ENCODE measurements at regions not wholly inside any gene's neighbourhood (a gene's known extent, or its start where the extent isn't known, plus 50 kb on each side); places are given as distances from the start of the nearest gene placed in this dataset.

DNA sequence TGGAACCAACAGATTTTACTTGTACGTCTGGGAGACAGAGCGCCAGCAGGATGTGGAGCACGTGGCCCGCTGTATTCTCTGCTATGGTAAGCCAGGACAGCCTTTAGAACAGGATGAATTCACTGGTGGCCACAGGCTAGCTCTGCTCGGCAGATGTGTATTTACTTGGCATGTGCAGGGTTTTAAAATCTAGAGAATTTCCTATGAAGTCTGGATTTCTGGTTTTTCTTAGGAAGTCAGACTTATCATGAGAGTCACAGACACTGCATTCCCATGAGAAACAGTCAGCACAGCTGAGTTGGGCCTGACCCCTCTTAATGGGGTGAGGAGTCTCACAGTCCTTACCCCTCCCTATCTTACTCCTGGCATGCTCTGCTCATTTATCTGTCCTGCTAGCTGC, 84.6 kb upstream of the COL6A5 start:
- DNase-seq (ENCODE audit: low read depth), result no peak

DNA sequence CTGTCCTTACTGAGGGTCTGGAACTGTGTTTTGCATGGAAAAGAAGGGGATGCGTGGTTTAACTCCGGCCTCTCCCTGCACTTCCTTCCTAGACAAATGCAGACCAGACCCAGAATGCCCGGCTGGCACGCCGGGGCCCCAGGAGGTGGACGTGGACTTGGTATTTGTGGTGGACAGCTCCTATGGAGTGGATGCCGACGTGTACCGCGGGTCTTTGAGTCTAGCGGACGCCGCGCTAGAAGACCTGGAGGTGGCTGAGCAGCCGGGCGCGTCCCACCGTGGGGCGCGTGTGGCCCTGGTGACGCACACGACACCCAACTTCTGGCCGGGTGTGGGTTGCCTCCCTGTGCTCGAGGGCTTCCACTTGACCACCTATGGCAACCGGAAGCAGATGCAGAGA, 81.8 kb upstream of the COL6A5 start:
- DNase-seq (ENCODE audit: low read depth), result no peak

DNA sequence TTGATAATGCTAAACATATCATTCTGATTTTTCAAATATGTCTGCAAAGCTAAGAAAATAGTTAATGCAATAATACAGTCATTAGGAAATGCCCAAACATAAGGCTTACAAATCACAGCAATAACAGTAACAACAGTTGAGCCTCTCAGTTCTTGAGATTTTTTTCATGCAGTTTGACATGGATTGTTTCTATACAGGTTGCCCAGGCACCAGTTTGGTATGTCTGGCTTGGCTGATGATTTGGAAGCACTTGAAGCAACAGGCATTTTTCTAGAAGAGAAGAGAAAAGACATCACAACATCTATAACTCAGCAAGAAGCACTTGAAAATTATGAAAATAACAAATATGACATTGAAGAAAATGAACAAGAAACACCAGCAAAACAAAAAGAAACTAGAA, 78.7 kb upstream of the COL6A5 start:
- DNase-seq (ENCODE audit: low read depth), result no peak

DNA sequence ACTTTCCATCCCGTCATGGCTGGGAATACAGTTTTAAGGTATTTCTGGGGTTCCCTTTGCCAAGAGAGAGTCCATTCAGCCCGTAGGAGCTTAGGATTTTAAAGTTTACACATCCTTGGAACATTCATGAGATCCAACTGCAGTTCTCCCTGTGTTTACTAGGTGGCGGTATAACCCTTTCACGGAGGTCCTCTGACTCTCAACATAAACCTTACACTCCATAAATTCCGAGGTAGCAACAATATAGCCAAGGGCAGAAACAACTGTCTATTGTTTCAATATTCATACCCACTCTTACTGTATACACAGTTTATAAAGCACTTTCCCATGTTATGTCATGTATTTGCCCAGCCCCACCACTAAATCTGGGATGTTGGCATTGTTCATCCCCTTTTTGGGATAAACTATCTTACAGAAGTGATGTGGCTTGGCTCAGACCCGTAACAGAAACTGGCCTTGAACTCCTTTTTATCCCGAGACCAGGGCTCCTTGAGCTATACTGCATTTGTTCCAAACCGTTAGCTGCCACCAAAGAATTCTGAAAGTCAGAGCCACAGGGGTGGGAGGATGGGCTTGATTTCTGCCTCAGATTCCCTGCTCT, 69.2 kb upstream of the COL6A5 start:
- no peak for DNase-seq (ENCODE audit: low read depth)

DNA sequence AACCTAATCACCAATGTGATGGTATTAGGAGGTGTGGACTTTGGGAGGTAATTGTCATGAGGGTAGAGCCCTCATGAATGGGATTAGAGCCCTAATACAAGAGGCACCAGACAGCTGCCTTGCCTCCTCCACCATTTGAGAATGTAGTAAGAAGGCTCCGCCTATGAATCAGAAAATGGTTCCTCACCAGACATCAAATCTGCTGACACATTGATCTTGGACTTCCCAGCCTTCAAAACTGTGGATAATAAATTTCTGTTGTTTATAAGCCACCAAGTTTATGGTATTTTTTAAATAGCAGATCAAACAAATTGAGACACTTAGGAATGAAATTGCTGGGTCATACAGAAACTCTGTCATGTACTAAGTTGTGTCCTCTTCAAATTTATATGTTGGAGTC, 56.8 kb upstream of the COL6A5 start:
- DNase-seq (ENCODE audit: low read depth), result no peak

DNA sequence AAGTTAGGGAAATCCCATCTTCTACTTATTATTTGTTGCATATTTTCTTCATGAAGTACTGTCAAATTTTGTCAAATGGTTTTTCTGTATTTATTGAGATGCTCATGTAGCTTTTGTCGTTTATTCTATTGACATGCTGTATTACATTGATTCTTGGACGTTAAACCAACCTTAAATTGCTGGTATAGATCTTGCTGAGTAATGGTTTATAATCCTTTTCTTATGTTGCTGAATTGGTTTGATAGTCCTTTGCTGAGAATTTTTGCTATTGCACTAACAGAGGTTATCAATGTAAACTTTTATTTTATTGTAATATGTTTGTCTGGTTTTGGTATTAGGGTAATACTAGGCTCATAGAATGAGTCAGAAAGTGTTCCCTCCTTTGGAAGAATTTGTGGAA, 54.3 kb upstream of the COL6A5 start:
- no peak for DNase-seq (ENCODE audit: low read depth)

DNA sequence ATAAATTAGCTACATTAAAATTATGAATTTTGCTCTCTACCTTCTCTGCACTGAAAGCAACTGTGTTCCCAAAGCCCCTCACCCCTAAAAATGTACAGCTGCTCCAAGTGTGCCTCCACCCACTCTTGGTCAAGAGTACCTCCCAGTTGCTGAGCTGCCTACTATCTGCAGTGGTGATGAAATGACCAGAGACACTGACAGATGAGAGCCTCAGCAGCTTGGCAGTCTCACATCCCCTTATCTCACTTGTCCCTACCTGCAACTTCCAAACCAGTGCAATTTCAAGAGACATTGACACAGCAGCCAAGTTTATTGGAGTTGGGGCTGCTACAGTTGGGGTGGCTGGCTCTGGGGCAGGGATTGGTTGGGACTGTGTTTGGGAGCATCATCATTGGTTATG, 52.2 kb upstream of the COL6A5 start:
- no peak for DNase-seq (ENCODE audit: low read depth)
